Keratinocyte (primary cell): ENCODE measurements at regions not wholly inside any gene's neighbourhood (a gene's known extent, or its start where the extent isn't known, plus 50 kb on each side); places are given as distances from the start of the nearest gene placed in this dataset.

ENCODE experiments used
- DNase-seq: peaks from one replicate; pipeline ENCODE4 v3.0.0-alpha.2; 2011; ENCODE audit warnings: low read depth, missing footprints, low spot score
- FAIRE-seq: peaks from 2 replicates; lab custom pipeline; 2011; peaks lifted over from hg19 to GRCh38; lab: Jason Lieb, UNC
- H2AFZ ChIP-seq: 2 replicates; pipeline ENCODE4 v1.6.0; 2012; ENCODE audit warnings: low read length, control low read depth, inconsistent platforms; ENCODE audit not compliant: control insufficient read depth
- H3K27ac ChIP-seq: 2 replicates; pipeline ENCODE4 v1.5.1; 2011; ENCODE audit warnings: low read length; ENCODE audit not compliant: control insufficient read depth, insufficient read depth
- H3K27me3 ChIP-seq: 3 replicates; pipeline ENCODE4 v1.6.0; 2011; ENCODE audit warnings: low read length; ENCODE audit not compliant: control insufficient read depth, insufficient read depth; ENCODE audit errors: extremely low read depth
- H3K36me3 ChIP-seq, 2 experiments: 2 replicates in 1 of 2; 3 replicates in 1 of 2; pipeline ENCODE4 v1.5.1; 2011; ENCODE audit warnings: low read length in 2 of 2, mild to moderate bottlenecking in 1 of 2; ENCODE audit not compliant: control insufficient read depth in 2 of 2, insufficient read depth in 2 of 2; ENCODE audit errors: extremely low read depth in 1 of 2
- H3K4me1 ChIP-seq: 3 replicates; pipeline ENCODE4 v1.5.1; 2011; ENCODE audit warnings: low read length; ENCODE audit not compliant: control insufficient read depth, insufficient read depth; ENCODE audit errors: extremely low read depth
- H3K4me2 ChIP-seq: 3 replicates; pipeline ENCODE4 v1.6.0; 2011; ENCODE audit warnings: low read depth, low read length; ENCODE audit not compliant: control insufficient read depth, insufficient read depth; ENCODE audit errors: extremely low read depth
- H3K4me3 ChIP-seq, 3 experiments: fragments of 200-600 bp in 1 of 3; sonication (generic) in 1 of 3; 2 replicates in 2 of 3; 3 replicates in 1 of 3; pipeline ENCODE4 v1.5.1; 2011 to 2016; ENCODE audit warnings: low read length in 3 of 3, mild to moderate bottlenecking in 3 of 3, control low read depth in 2 of 3, inconsistent platforms in 1 of 3, low read depth in 1 of 3, mixed read lengths in 1 of 3, mixed run types in 1 of 3, moderate library complexity in 1 of 3; ENCODE audit not compliant: control insufficient read depth in 2 of 3, insufficient read depth in 2 of 3; ENCODE audit errors: extremely low read depth in 1 of 3
- H3K79me2 ChIP-seq: 2 replicates; pipeline ENCODE4 v1.6.0; 2012; ENCODE audit warnings: low read length; ENCODE audit not compliant: control insufficient read depth, insufficient read depth
- H3K9ac ChIP-seq: 3 replicates; pipeline ENCODE4 v1.6.0; 2011; ENCODE audit warnings: low read length; ENCODE audit not compliant: control insufficient read depth, insufficient read depth; ENCODE audit errors: extremely low read depth
- H3K9me1 ChIP-seq: 3 replicates; pipeline ENCODE4 v1.6.0; 2011; ENCODE audit warnings: low read length; ENCODE audit not compliant: control insufficient read depth, insufficient read depth; ENCODE audit errors: extremely low read depth
- H3K9me3 ChIP-seq: 2 replicates; pipeline ENCODE4 v1.5.1; 2012; ENCODE audit warnings: low read depth, low read length; ENCODE audit not compliant: control insufficient read depth
- H4K20me1 ChIP-seq: 3 replicates; pipeline ENCODE4 v1.6.0; 2011; ENCODE audit warnings: low read length; ENCODE audit not compliant: control insufficient read depth, insufficient read depth; ENCODE audit errors: extremely low read depth
- EZH2 ChIP-seq: IDR thresholded peaks from one replicate; pipeline ENCODE4 v1.6.1; 2012; ENCODE audit warnings: inconsistent platforms, mild to moderate bottlenecking, low read length, moderate library complexity
- dilution Hi-C: fragments of 300-500 bp; cut with MboI; formaldehyde crosslinking; loops from one replicate; pipeline ENCODE4 v1.7.0; 2020; ENCODE audit warnings: low sequenced_read_pairs; ENCODE audit not compliant: extremely low pct_ligation_motif_present
- TF ChIP-seq, protein P1 (sequence below), 3 experiments: IDR thresholded peaks in 1 of 3; conservative IDR thresholded peaks in 1 of 3; optimal IDR thresholded peaks in 1 of 3; 2 replicates in 2 of 3; 3 replicates in 1 of 3; pipeline versions ENCODE3 to v1.5.1; 2011; ENCODE audit warnings: low read length in 3 of 3, mild to moderate bottlenecking in 3 of 3, moderate library complexity in 2 of 3, control low read depth in 1 of 3, inconsistent platforms in 1 of 3; ENCODE audit not compliant: insufficient read depth in 2 of 3; ENCODE audit errors: extremely low read depth in 1 of 3

DNA sequence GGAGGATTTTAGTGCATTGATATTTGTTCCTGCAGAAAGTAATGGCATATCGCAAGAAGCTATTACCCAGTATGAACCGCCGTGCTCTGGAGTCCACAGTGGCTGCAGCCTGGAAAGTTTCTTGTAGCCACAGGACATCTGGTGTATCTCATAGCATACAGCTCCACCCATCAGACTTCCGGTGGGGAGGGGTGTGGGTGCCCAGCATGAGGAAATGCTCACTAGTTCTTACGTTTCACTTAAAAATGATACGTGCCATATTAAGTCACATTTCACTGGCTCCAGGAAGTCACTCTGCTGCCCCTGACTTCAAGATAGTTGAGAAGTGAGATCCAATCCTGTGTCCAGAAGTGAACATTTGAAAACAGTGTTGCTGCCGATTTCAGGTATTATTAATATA is 990.4 kb downstream of the GBE1 start:
- no peaks in the 10 kb centered on the region for H3K9me1 ChIP-seq
- TF ChIP-seq EZH2, result no peak
- TF ChIP-seq, protein P1, sequence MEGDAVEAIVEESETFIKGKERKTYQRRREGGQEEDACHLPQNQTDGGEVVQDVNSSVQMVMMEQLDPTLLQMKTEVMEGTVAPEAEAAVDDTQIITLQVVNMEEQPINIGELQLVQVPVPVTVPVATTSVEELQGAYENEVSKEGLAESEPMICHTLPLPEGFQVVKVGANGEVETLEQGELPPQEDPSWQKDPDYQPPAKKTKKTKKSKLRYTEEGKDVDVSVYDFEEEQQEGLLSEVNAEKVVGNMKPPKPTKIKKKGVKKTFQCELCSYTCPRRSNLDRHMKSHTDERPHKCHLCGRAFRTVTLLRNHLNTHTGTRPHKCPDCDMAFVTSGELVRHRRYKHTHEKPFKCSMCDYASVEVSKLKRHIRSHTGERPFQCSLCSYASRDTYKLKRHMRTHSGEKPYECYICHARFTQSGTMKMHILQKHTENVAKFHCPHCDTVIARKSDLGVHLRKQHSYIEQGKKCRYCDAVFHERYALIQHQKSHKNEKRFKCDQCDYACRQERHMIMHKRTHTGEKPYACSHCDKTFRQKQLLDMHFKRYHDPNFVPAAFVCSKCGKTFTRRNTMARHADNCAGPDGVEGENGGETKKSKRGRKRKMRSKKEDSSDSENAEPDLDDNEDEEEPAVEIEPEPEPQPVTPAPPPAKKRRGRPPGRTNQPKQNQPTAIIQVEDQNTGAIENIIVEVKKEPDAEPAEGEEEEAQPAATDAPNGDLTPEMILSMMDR (optimal IDR thresholded peaks at IDR 0.05 in 1 of 3, IDR thresholded peaks at IDR 0.05 in 1 of 3, conservative IDR thresholded peaks at IDR 0.05 in 1 of 3; ENCODE audit: extremely low read depth in 1 of 3, insufficient read depth in 2 of 3, low read length in 3 of 3), result no peak
- FAIRE-seq (no peak), DNase-seq (no peak)
- H3K27me3 ChIP-seq, result no peaks in the 10 kb centered on the region
- no peaks in the 10 kb centered on the region for H3K9me3 ChIP-seq
- H4K20me1 ChIP-seq, result no peaks in the 10 kb centered on the region
- H2AFZ ChIP-seq, result no peak overlapping the region
- H3K27ac ChIP-seq, result no peak overlapping the region
- no peaks in the 10 kb centered on the region for H3K79me2 ChIP-seq
- dilution Hi-C loops, result no loop called here
- H3K4me2 ChIP-seq, result no peak overlapping the region
- H3K4me3 ChIP-seq, result no peak overlapping the region
- H3K9ac ChIP-seq, result no peak overlapping the region
- no peaks in the 10 kb centered on the region for H3K36me3 ChIP-seq
- no peaks in the 10 kb centered on the region for H3K4me1 ChIP-seq

DNA sequence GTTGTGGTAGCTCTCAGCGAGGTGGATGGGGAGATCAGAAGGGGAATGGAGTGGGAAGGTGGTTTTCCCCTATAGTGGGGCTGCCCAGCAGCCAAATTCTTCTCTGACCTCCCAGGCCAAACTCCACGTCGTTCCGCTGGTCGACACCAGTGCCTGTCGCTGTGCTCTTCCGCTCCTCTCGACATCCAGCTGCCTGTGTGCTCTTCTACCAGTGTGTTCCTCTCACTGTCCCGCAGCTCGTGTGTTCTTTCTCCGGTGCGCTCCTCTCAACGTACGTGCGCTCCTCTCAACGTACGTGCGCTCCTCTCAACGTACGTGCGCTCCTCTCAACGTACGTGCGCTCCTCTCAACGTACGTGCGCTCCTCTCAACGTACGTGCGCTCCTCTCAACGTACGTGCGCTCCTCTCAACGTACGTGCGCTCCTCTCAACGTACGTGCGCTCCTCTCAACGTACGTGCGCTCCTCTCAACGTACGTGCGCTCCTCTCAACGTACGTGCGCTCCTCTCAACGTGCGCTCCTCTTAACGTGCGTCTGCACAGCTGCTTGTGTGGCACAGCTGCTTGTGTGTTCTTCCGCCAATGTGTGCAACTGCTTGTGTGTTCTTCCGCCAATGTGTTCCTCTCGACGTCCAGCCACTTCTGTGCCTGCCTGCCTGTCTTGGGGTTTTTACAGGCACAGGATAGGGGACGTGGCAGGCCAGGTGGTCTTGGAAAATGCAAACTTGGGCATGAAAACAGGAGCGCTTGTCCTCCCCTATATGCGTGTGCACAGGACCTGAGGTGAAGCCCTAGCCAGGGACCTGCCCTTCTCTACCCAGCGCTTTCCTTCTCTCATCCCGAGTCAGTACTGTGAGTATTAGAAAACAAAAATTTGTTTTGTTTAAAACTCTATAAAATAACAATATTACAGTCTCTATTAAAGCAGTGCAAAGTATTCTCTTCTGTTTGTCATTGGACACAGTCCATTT is 991.1 kb downstream of the GBE1 start:
- Histone ChIP-seq H3K36me3 (no peaks in the 10 kb centered on the region), H3K9ac (no peak overlapping the region), H4K20me1 (no peaks in the 10 kb centered on the region), H3K4me2 (no peak overlapping the region), H2AFZ (no peak overlapping the region), H3K4me1 (no peaks in the 10 kb centered on the region), H3K27ac (no peak overlapping the region), H3K79me2 (no peaks in the 10 kb centered on the region), H3K27me3 (no peaks in the 10 kb centered on the region), H3K9me1 (no peaks in the 10 kb centered on the region), H3K9me3 (no peaks in the 10 kb centered on the region), H3K4me3 (no peak overlapping the region)
- DNase-seq (no peak), FAIRE-seq (no peak)
- dilution Hi-C loops, result no loop called here
- TF ChIP-seq EZH2, result no peak
- TF ChIP-seq, protein P1 (optimal IDR thresholded peaks at IDR 0.05 in 1 of 3, IDR thresholded peaks at IDR 0.05 in 1 of 3, conservative IDR thresholded peaks at IDR 0.05 in 1 of 3; ENCODE audit: extremely low read depth in 1 of 3, insufficient read depth in 2 of 3, low read length in 3 of 3), result no peak
